B cell (primary cell): ENCODE measurements at regions not wholly inside any gene's neighbourhood (a gene's known extent, or its start where the extent isn't known, plus 50 kb on each side); places are given as distances from the start of the nearest gene placed in this dataset.

Experiments used
- ATAC-seq: fragments of 200-7000 bp; cut with Tn5 transposase; one replicate; pipeline ENCODE4 v1.10.0; 2021; ENCODE audit warnings: low read depth, mild to moderate bottlenecking, moderate number of reproducible peaks, moderate library complexity
- CTCF ChIA-PET: fragments of 350-600 bp; sonication (Branson Sonifier 250); formaldehyde crosslinking; loops from one replicate; lab custom pipeline; 2021; ENCODE audit warnings: antibody characterized with exemption, inconsistent platforms; lab: Charles Lee
- POLR2A ChIA-PET: fragments of 350-600 bp; sonication (Branson Sonifier 250); formaldehyde crosslinking; loops from one replicate; lab custom pipeline; 2021; ENCODE audit warnings: antibody characterized with exemption; lab: Charles Lee
- DNase-seq: peaks from one replicate; pipeline ENCODE4 v3.0.0; 2013
- H2AFZ ChIP-seq: 2 replicates; pipeline ENCODE4 v1.6.1; 2012; ENCODE audit warnings: mild to moderate bottlenecking, low read depth, low read length; ENCODE audit not compliant: insufficient read depth, poor library complexity, severe bottlenecking
- H3K27ac ChIP-seq, 2 donors: 1 replicate in 1 of 2; 2 replicates in 1 of 2; pipeline ENCODE4 v1.5.1; 2012 to 2013; ENCODE audit warnings: low read length in 2 of 2, mild to moderate bottlenecking in 2 of 2, moderate library complexity in 1 of 2
- H3K27me3 ChIP-seq, 4 experiments: fragments of 200-600 bp in 1 of 4; sonication (generic) in 1 of 4; replicated peaks in 1 of 4; 1 replicate in 2 of 4; 2 replicates in 2 of 4; pipeline versions ENCODE4 v1.6.1 to v1.7.0; 2013 to 2016; ENCODE audit warnings: low read length in 3 of 4, mild to moderate bottlenecking in 2 of 4, mixed read lengths in 1 of 4, moderate library complexity in 1 of 4; ENCODE audit not compliant: insufficient read depth in 4 of 4, control insufficient read depth in 3 of 4; ENCODE audit errors: control extremely low read depth in 1 of 4
- H3K36me3 ChIP-seq, 2 experiments: replicated peaks in 1 of 2; 1 replicate in 1 of 2; 2 replicates in 1 of 2; pipeline versions ENCODE4 v1.6.1 to v1.7.1; 2013; ENCODE audit warnings: low read length in 1 of 2; ENCODE audit not compliant: insufficient read depth in 2 of 2, control insufficient read depth in 1 of 2; ENCODE audit errors: control extremely low read depth in 1 of 2, extremely low read depth in 1 of 2
- H3K4me1 ChIP-seq, 2 donors: fragments of 200-600 bp in 1 of 2; sonication (generic) in 1 of 2; 1 replicate in 1 of 2; 2 replicates in 1 of 2; pipeline versions ENCODE4 v1.5.1 to v1.6.1; 2013 to 2017; ENCODE audit warnings: low read length in 2 of 2; ENCODE audit not compliant: control insufficient read depth in 2 of 2, insufficient read depth in 2 of 2
- H3K4me2 ChIP-seq: replicated peaks from 2 replicates; pipeline ENCODE3; 2012; ENCODE audit warnings: mild to moderate bottlenecking, low read depth, low read length; ENCODE audit not compliant: poor library complexity, severe bottlenecking
- H3K4me3 ChIP-seq, 5 experiments: fragments of 200-600 bp in 1 of 5; sonication (generic) in 1 of 5; 1 replicate in 3 of 5; 2 replicates in 2 of 5; pipeline versions ENCODE4 v1.5.1 to v1.7.0; 2011 to 2016; ENCODE audit warnings: low read length in 4 of 5, mild to moderate bottlenecking in 4 of 5, low read depth in 2 of 5, control low read depth in 1 of 5, moderate library complexity in 1 of 5; ENCODE audit not compliant: insufficient read depth in 1 of 5; ENCODE audit errors: control extremely low read depth in 1 of 5, extremely low read depth in 1 of 5
- H3K79me2 ChIP-seq: fragments of 200-600 bp; sonication (generic); one replicate; pipeline ENCODE4 v1.6.0; 2016; ENCODE audit warnings: low read length; ENCODE audit not compliant: control insufficient read depth, insufficient read depth
- H3K9ac ChIP-seq: fragments of 200-600 bp; sonication (generic); 2 replicates; pipeline ENCODE4 v1.6.1; 2017; ENCODE audit warnings: mild to moderate bottlenecking, low read length, moderate library complexity
- H3K9me3 ChIP-seq, 3 donors: one replicate each; pipeline versions ENCODE4 v1.6.1 to v1.7.1; 2013; ENCODE audit warnings: low read length in 2 of 3; ENCODE audit not compliant: control insufficient read depth in 2 of 3, insufficient read depth in 1 of 3; ENCODE audit errors: control extremely low read depth in 1 of 3
- H4K20me1 ChIP-seq: 2 replicates; pipeline ENCODE4 v1.6.0; 2012; ENCODE audit warnings: mild to moderate bottlenecking, low read length; ENCODE audit not compliant: insufficient read depth, control insufficient read depth, poor library complexity, severe bottlenecking
- H3K27ac Mint-ChIP-seq: one replicate; pipeline ENCODE4 v1.8.0; 2021; ENCODE audit warnings: mixed read lengths
- H3K27me3 Mint-ChIP-seq: one replicate; pipeline ENCODE4 v1.8.0; 2021; ENCODE audit warnings: mixed read lengths
- H3K4me1 Mint-ChIP-seq: one replicate; pipeline ENCODE4 v1.8.0; 2021; ENCODE audit warnings: mixed read lengths
- H3K4me3 Mint-ChIP-seq: one replicate; pipeline ENCODE4 v1.8.0; 2021; ENCODE audit warnings: mixed read lengths
- H3K9me3 Mint-ChIP-seq: one replicate; pipeline ENCODE4 v1.8.0; 2022; ENCODE audit warnings: mixed read lengths; ENCODE audit not compliant: insufficient read depth
- CTCF ChIP-seq: fragments of 200-600 bp; IDR thresholded peaks from one replicate; pipeline ENCODE4 v1.8.0; 2022; ENCODE audit warnings: antibody characterized with exemption, mild to moderate bottlenecking
- EZH2 ChIP-seq: IDR thresholded peaks from 2 replicates; pipeline ENCODE4 v1.6.1; 2012; ENCODE audit warnings: borderline replicate concordance, low read depth, mild to moderate bottlenecking, moderate library complexity, low read length; ENCODE audit not compliant: insufficient read depth, poor library complexity, severe bottlenecking
- WGBS: methylation state at CpG from one replicate; pipeline ENCODE4 v1.1.5; 2013; ENCODE audit warnings: missing lambda C conversion rate; ENCODE audit not compliant: insufficient coverage; 5-methylcytosine and 5-hydroxymethylcytosine counted together
- intact Hi-C: fragments of 100-400 bp; cut with micrococcal nuclease; formaldehyde crosslinking; loops from one replicate; pipeline ENCODE4 v1.10.0; 2022

- WGBS, result 84% methylated on average over 8 of the region's 13 CpGs
- TF ChIP-seq EZH2 (no peak), CTCF (no peak)
- H3K9ac ChIP-seq, result no peak overlapping the region
- H3K36me3 ChIP-seq, result no peaks in the 10 kb centered on the region
- Mint-ChIP-seq H3K4me1 (no peaks in the 10 kb centered on the region), H3K27ac (no peak overlapping the region), H3K9me3 (peaks cover 1% of the 10 kb centered on the region), H3K4me3 (no peak overlapping the region), H3K27me3 (peaks cover 22% of the 10 kb centered on the region)
- H3K79me2 ChIP-seq, result no peaks in the 10 kb centered on the region
- H3K4me2 ChIP-seq, result no peak overlapping the region
- H3K4me3 ChIP-seq, result no peak overlapping the region
- H2AFZ ChIP-seq, result no peak overlapping the region
- peaks cover 0 to 17% (median 0%) of the 10 kb centered on the region in 3 donors for H3K9me3 ChIP-seq
- no peaks in the 10 kb centered on the region for H4K20me1 ChIP-seq
- no peak overlapping the region for H3K27ac ChIP-seq
- POLR2A ChIA-PET, result no interaction called here
- H3K4me1 ChIP-seq, result no peaks in the 10 kb centered on the region
- no peak for ATAC-seq
- peaks cover 0 to 6% (median 1%) of the 10 kb centered on the region in 4 experiments for H3K27me3 ChIP-seq
- CTCF ChIA-PET, result no interaction called here
- intact Hi-C loops, result no loop called here
- no peak for DNase-seq
These were observed 57.4 kb upstream of the LDAH start for GRCh38 chr2:20880221-20880771.

- Histone ChIP-seq H4K20me1 (no peaks in the 10 kb centered on the region), H2AFZ (no peak overlapping the region), H3K4me1 (no peaks in the 10 kb centered on the region), H3K27me3 (peaks cover 0 to 6% (median 1%) of the 10 kb centered on the region in 4 experiments), H3K79me2 (no peaks in the 10 kb centered on the region), H3K9me3 (peaks cover 0 to 19% (median 0%) of the 10 kb centered on the region in 3 donors), H3K27ac (no peak overlapping the region), H3K4me2 (no peak overlapping the region), H3K36me3 (no peaks in the 10 kb centered on the region), H3K4me3 (no peak overlapping the region), H3K9ac (no peak overlapping the region)
- no peak for ATAC-seq
- no peak for TF ChIP-seq CTCF
- no peak for TF ChIP-seq EZH2
- peaks cover 1% of the 10 kb centered on the region for H3K9me3 Mint-ChIP-seq
- H3K4me3 Mint-ChIP-seq, result no peak overlapping the region
- 93% methylated on average over 5 of the region's 5 CpGs for WGBS
- no peaks in the 10 kb centered on the region for H3K4me1 Mint-ChIP-seq
- peaks cover 25% of the 10 kb centered on the region for H3K27me3 Mint-ChIP-seq
- DNase-seq, result no peak
- intact Hi-C loops, result no loop called here
- CTCF ChIA-PET, result no interaction called here
- POLR2A ChIA-PET, result no interaction called here
- H3K27ac Mint-ChIP-seq, result no peak overlapping the region
These were observed 56.3 kb upstream of the LDAH start for GRCh38 chr2:20879221-20879620.
